GM19351 (cell line): ENCODE measurements at regions not wholly inside any gene's neighbourhood (a gene's known extent, or its start where the extent isn't known, plus 50 kb on each side); places are given as distances from the start of the nearest gene placed in this dataset.
A peak's percentile ranks its signal among the peaks of the same experiment; 100 is the strongest.
"Not testable (repeated sequence)": the region's sequence is repeated elsewhere in the genome, so short reads cannot be mapped to it uniquely, and the experiment has no call there.

Experiments
- ATAC-seq: cut with Tn5 transposase; IDR thresholded peaks from one replicate; pipeline ENCODE4 v1.9.1; 2021; ENCODE audit warnings: mild to moderate bottlenecking, moderate library complexity; ENCODE audit not compliant: unreplicated experiment

DNA sequence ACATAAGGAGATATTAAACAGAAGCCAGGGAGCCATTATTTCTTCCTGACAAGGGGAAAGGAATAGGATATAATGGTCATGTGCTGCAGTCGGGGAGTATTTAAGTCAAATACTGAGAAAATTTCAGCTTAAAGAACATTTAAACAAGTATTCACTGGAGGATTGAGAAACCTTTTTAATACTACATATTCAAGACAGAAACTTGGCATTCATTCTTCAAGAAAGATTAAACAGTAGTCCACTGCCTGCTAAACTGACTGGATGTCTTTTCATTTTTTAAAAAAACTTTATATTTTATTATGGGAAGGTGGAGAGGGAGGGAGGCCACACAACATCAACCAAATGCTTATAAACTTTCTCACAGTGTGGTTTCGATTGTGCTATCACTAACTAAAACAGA lies 107.4 kb upstream of the CBLB start:
- no peak for ATAC-seq

DNA sequence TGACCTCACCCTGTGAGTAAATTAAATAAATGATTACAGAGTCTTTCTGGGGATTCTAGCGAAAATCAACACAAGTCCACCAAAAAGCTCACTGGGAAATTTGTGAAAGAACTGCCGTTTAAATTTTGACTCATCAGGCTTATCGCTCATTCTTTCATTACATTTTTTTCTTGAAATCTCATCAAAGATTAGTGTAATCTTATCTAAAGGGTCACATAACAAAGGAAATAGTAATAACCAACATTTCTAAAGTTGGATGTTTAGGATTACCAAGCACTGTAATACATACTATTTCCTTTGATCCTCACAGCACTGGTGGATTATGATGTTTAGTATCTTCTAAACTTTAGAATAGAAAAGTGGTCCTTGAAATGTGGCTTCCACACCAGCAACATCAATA lies 111.1 kb upstream of the CBLB start:
- ATAC-seq, result no peak

DNA sequence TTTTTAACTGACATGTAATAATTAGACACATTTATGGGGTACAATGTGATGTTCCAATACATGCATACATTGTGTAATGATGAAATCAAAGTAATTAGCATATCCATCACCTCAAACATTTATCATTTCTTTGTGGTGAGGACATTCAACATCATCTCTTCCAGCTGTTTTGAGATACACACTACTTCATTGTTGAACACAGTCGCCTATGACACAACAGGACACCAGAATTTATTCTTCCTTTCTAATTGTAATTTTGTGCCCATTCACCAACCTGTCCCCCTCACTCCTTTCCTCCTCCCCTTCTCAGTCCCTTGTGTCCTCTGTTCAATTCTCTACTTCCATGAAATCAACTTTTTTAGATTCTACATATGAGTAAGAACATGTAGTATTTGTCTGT lies 113.4 kb upstream of the CBLB start:
- no peak for ATAC-seq

GRCh38 chr3:105984837-105985236 lies 116.0 kb upstream of the CBLB start:
- ATAC-seq, result no peak

DNA sequence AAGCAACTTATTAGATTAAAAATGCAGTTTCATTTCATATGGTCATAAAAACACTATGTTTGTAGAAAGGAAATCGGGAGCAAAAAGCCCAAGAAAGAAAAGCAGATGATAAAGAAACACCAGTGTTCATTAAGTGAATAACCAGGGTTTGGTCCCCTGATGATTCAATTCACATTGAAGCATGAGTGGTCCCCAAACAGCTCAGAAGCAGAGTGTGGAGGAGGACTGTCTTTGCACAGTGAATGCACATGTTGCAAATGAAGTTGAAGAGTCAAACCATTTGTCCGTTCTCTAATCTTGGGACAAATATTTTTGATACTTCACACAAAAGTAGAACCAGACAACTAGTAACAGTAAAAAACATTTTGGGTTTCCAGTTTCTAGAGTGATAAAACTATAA lies 117.5 kb upstream of the CBLB start:
- not testable (repeated sequence) for ATAC-seq

GRCh38 chr3:105987809-105988208 lies 119.0 kb upstream of the CBLB start:
- no peak for ATAC-seq

- ATAC-seq, result no peak
Observed at GRCh38 chr3:105988540-105989212, 119.9 kb upstream of the CBLB start.

DNA sequence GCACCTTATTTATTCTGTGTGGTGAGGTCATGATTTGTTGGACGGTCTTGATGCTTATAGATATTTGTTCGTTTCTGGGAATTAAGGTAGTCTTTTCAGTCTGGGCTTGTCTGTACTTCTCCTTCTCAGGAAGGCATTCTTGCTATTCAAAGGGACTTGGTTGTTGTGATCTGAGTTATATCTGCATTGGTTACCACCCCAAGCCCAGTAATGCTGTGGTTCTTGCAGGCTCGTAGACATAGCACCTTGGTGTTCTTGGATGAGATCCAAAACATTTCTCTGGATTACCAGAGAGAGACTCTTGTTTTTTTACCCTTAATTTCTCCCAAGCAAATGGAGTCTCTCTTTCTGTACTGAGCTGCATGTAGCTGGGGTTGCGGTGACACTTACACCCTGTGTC lies 128.0 kb upstream of the CBLB start:
- no peak for ATAC-seq

DNA sequence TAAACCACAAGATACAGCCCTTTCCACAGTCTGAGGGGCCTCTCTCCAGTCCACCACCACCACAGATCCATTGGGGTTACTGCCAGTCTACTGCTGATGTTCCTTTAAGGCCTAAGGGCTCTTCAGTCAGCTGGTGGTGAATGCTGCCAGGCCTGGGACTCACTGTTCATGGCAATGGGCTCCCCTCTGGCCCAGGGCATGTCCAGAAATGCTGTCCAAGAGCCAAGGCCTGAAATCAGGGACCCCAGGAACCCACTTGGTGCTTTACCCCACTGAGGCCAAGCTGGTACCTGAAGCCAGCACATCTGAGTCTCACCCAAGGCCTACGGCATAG lies 128.6 kb upstream of the CBLB start:
- ATAC-seq, result no peak

- no peak for ATAC-seq
Observed at GRCh38 chr3:105997800-105998526, 129.2 kb upstream of the CBLB start.

- no peak for ATAC-seq
Observed at GRCh38 chr3:105999856-106000255, 131.0 kb upstream of the CBLB start.

DNA sequence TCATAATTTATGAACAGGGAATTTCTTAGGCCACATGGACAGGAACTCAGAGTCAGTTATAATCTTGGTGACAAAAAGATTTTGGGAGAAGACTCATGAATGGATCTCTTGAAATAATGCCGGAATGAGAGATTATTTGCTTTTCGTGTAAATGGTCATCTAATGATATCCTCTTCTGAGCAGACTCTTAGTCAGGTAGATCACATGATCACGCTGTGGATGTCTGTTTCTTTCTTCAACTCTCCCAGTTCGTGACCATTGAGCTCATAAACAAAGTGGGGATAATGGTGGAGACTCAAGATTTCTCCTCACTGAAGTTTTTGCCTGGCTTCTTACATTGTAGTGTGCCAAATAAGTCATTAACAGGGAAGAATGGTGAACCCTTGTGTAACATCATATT lies 133.1 kb upstream of the CBLB start:
- no peak for ATAC-seq

DNA sequence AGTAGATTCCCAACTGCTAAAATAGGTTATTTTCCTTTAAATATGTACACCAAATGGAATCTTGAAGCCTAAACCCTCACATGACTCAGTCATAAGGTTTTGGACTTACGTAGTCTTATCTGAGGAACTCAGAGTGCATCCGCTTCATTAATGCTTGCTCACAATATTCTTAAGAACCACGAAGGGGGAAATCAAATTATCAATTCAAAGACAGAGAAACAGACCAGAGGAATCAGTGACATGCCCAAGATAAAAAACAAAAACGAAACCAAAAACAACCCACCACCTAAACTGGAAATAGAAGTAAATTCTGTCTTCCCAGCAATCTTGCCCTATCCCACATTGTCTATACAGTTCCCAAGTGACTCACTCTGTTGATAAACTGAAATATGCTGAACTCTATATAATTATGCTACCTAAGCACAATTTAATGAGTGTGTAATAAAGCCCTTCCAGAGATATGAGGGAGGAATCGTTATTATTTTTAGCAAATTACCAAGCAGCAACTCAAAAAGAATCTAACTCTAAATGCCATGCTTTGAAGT lies 135.4 kb upstream of the CBLB start:
- no peak for ATAC-seq

DNA sequence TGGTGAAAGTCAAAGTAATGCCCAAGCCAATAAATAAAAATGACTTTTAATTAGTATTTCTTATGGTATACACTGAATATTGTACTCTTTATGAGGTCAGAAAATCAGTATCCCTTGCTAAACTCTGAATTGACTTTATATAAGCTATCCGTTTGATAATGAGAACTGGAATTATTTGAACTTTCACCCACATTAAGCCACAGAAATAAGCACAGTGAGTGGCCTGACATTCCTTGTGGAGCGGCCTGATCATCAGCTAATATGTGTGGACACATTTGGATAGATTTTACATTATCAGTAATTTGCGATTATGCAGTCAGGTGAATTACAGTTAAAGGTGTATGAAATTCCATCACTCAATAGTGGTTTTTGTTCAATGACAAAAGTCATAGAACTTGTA lies 136.0 kb upstream of the CBLB start:
- ATAC-seq, result no peak

- ATAC-seq, result no peak
Observed at GRCh38 chr3:106006001-106006400, 137.2 kb upstream of the CBLB start.

GRCh38 chr3:106006571-106006970 lies 137.8 kb upstream of the CBLB start:
- no peak for ATAC-seq

DNA sequence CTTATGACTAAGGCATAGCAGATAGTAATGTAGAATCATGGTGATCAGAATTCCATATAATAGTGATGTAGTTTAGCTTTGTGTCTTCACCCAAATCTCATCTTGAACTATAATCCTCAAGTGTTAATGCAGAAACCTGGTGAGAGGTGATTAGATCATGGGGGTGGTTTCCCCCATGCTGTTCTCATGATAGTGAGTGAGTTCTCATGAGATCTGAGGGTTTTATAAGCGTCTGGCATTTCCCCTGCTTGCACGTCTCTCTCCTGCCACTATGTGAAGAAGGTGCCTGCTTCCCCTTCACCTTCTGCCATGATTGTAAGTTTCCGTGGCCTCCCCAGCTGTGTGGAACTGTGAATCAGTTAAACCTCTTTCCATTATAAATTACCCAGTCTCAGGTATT lies 138.7 kb upstream of the CBLB start:
- ATAC-seq, result no peak

DNA sequence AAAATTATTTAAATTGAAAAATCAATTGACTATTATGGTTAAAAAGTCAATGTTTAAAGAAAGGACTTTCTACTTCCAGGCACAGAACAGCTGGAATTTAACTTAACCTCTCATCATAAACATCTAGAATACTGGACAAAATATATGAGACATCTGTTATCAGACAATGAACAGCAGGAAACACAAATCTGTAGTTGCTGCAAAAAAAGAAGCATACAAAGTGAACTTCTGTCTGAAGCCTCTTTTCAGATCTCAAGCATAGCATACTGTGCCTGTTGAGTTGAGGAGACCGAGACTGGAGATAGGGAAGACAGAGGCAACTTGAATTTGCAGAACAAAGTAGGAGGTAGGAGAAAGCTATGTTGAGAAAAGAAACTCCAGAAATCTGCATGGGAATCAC lies 140.0 kb upstream of the CBLB start:
- no peak for ATAC-seq

DNA sequence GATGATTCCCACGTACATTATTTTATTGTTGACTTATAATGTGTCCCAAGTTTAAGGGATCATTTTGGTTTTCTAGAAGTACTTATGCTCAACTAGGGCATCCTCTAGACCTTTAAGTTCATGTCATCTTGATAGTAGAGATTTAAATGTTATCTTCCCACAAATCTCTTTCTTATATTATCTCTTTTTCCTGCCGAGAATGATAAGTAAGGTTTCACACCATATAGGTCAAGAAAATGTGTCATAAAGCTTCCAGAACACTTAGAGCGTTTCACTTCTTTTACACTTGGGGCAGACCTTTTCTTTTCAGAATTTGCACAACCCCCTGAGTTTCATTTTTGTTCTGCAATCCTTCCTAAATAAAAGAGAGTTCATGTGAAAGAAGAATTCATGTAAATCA lies 142.0 kb upstream of the CBLB start:
- ATAC-seq, result peak; percentile 61

DNA sequence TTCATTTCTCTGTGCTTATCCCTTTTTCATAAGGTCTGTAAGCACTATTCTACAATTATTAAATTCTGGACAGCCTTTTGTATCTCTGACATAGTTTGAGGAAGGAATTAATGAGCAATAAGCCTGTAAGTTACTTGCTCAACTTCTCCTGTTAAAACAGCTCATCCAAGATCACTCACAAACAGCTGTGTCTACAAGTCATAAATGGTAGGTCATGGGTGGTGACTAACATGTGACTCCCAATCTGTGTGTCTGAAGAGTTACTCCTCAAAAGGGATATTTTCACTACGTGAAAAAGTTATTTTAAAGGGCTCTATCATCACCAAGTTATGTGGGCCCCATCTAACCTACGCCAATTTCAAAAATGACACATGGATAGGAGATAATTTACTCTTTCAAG lies 145.2 kb upstream of the CBLB start:
- no peak for ATAC-seq

DNA sequence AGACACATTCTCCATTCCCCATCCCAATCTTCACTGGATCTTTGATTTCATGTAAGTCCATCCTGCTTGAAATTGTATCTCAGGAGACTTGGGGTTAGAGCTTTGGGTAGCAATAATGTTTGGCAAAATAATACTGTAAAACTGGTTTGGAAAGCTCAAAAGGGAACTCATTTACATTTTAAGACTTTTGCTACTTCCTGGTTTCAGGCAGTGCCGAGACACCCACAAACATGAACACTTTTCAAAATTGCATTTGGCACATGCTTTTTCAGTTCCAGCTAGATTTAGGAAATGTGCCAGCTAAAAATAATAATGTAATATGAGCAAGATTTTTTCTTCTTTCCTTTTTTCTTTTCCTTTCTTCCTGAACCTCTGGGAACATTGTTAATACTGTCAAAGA lies 145.7 kb upstream of the CBLB start:
- no peak for ATAC-seq

GRCh38 chr3:106014971-106015370 lies 146.2 kb upstream of the CBLB start:
- no peak for ATAC-seq

GRCh38 chr3:106018102-106018501 lies 149.3 kb upstream of the CBLB start:
- no peak for ATAC-seq
